ENCODE measurements at regions not wholly inside any gene's neighbourhood (a gene's known extent, or its start where the extent isn't known, plus 50 kb on each side); places are given as distances from the start of the nearest gene placed in this dataset.

- ATAC-seq (no peak), DNase-seq (ENCODE audit: low read depth, low spot score) (no peak)
- Histone ChIP-seq H3K36me3 (ENCODE audit: control insufficient read depth, insufficient read depth, low read length) (no peaks in the 10 kb centered on the region), H3K27ac (ENCODE audit: low read length) (no peak overlapping the region), H3K4me3 (ENCODE audit: low read depth in 2 of 2, low read length in 2 of 2) (no peak overlapping the region), H3K27me3 (ENCODE audit: control insufficient read depth, insufficient read depth, low read length) (no peaks in the 10 kb centered on the region), H3K9me3 (ENCODE audit: control insufficient read depth, insufficient read depth, low read depth, low read length) (no peaks in the 10 kb centered on the region), H3K4me1 (ENCODE audit: control insufficient read depth, insufficient read depth, low read length) (no peaks in the 10 kb centered on the region)
- ChIA-PET CTCF (no interaction called here), POLR2A (no interaction called here)
- TF ChIP-seq REST (IDR thresholded peaks at IDR 0.05; ENCODE audit: insufficient read depth in 1 of 2, low read depth in 2 of 2, low read length in 1 of 2) (no peak), CTCF (IDR thresholded peaks at IDR 0.05) (no peak), TCF7L2 (IDR thresholded peaks at IDR 0.05; ENCODE audit: low read depth, low read length) (no peak), SIN3A (IDR thresholded peaks at IDR 0.05; ENCODE audit: borderline replicate concordance, insufficient read depth, low read depth, low read length) (no peak), POLR2AphosphoS5 (IDR thresholded peaks at IDR 0.05; ENCODE audit: low read depth, low read length) (no peak)
- in situ Hi-C loops (cut with HindIII; ENCODE audit: low pct_unique_long_range_greater_than_20kb, low sequenced_read_pairs), result no loop called here
- BruUV-seq (replicated peaks), result no TSS peak
- intact Hi-C loops (cut with micrococcal nuclease; ENCODE audit: unreplicated experiment), result no loop called here
Observed at GRCh38 chr14:85146779-85147178, 383.2 kb upstream of the FLRT2 start.

GRCh38 chr14:85150166-85150565 is 379.8 kb upstream of the FLRT2 start:
- ChIA-PET POLR2A (no interaction called here), CTCF (no interaction called here)
- intact Hi-C loops (cut with micrococcal nuclease; ENCODE audit: unreplicated experiment), result no loop called here
- in situ Hi-C loops (cut with HindIII; ENCODE audit: low pct_unique_long_range_greater_than_20kb, low sequenced_read_pairs), result no loop called here
- Histone ChIP-seq H3K36me3 (ENCODE audit: control insufficient read depth, insufficient read depth, low read length) (no peaks in the 10 kb centered on the region), H3K4me1 (ENCODE audit: control insufficient read depth, insufficient read depth, low read length) (no peaks in the 10 kb centered on the region), H3K27me3 (ENCODE audit: control insufficient read depth, insufficient read depth, low read length) (no peaks in the 10 kb centered on the region), H3K4me3 (ENCODE audit: low read depth in 2 of 2, low read length in 2 of 2) (no peak overlapping the region), H3K9me3 (ENCODE audit: control insufficient read depth, insufficient read depth, low read depth, low read length) (no peaks in the 10 kb centered on the region), H3K27ac (ENCODE audit: low read length) (no peak overlapping the region)
- TF ChIP-seq TCF7L2 (IDR thresholded peaks at IDR 0.05; ENCODE audit: low read depth, low read length), result no peak
- TF ChIP-seq REST (IDR thresholded peaks at IDR 0.05; ENCODE audit: insufficient read depth in 1 of 2, low read depth in 2 of 2, low read length in 1 of 2), result no peak
- no peak for TF ChIP-seq POLR2AphosphoS5 (IDR thresholded peaks at IDR 0.05; ENCODE audit: low read depth, low read length)
- no peak for TF ChIP-seq CTCF (IDR thresholded peaks at IDR 0.05)
- no peak for TF ChIP-seq SIN3A (IDR thresholded peaks at IDR 0.05; ENCODE audit: borderline replicate concordance, insufficient read depth, low read depth, low read length)
- BruUV-seq (replicated peaks), result no TSS peak
- ATAC-seq, result no peak
- DNase-seq (ENCODE audit: low read depth, low spot score), result no peak
